MV-4-11 (cell line): ENCODE measurements at regions not wholly inside any gene's neighbourhood (a gene's known extent, or its start where the extent isn't known, plus 50 kb on each side); places are given as distances from the start of the nearest gene placed in this dataset.

ENCODE experiments used
- DNase-seq: peaks from one replicate; lab custom pipeline; 2025; lab: John Stamatoyannopoulos, UW

DNA sequence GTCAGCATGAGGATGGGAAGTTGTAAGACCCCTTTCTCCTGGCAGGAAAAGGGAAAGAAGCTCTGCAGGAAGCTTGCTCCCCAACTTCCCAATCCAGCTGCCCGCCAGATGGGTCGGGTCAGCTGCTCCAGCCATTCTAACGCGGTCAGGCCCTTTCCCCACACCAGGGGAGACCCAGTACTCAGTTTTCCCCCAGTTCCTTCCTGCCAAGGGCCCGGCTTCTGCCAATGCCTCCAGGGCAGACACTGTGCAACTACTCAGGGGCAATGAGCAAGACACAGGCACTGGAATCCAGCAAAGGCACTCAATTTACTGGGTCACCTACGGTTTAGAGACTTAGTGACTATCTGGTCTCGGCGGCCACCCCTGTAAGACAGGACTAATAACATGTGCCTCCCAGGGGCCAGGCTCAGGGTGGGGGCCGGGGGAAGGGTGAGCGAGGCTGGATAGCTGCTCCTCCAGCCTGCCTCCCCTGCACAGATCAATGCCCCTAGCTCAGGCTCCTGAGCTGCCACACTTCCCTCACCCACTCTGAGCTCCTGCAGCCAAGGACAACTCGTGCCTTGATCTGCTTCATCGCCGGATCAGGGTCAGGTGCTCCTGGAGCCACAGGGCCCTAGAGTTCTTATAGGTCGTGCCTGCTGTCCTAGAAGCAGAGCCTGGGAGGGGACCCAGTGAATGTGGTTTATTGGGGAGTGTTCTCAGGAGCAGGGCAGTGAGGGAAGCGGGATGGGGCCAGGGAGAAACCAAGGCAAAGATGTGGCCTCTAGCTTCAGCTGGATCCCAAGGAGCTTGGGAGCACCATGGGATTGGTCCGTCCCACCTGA lies 171.1 kb downstream of the ZFP36L2 start:
- no peak for DNase-seq

DNA sequence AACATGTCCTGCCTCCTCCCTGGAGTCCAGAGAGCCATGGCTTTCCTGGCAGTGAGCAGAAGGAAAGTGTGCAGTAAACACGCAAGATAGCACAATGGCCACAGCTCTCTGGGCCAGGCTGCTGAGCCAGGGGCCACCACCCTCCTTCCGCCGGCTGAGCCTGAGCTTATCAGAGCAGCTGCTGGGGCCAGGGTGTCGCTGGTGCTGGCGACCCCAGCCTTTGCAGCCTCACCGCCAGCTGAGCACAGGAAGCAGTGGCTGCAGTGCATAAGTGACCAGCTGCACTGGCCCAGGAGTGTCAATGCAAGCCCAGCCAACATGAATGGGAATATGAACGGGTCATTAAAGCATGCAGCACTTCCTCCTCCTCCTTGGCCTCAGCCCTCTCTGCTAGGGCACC lies 172.0 kb downstream of the ZFP36L2 start:
- peak; percentile 14 for DNase-seq

DNA sequence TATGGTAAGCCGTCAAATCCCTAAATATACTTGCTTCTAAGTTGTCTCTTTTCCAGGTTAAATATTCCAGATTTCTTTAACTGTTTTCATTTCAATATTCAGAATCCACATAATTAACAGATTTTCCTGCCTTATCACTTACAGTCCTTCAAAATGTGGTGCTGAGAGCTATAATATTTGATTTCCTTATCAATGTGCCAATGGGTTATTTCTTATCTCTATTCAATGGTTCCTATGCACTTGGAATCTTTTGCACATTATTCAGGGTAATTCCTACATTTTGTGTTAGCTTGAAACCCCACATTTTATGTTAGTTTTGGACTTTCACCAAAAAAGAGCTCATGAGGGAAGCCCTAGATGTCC lies 173.5 kb downstream of the ZFP36L2 start:
- DNase-seq, result no peak

DNA sequence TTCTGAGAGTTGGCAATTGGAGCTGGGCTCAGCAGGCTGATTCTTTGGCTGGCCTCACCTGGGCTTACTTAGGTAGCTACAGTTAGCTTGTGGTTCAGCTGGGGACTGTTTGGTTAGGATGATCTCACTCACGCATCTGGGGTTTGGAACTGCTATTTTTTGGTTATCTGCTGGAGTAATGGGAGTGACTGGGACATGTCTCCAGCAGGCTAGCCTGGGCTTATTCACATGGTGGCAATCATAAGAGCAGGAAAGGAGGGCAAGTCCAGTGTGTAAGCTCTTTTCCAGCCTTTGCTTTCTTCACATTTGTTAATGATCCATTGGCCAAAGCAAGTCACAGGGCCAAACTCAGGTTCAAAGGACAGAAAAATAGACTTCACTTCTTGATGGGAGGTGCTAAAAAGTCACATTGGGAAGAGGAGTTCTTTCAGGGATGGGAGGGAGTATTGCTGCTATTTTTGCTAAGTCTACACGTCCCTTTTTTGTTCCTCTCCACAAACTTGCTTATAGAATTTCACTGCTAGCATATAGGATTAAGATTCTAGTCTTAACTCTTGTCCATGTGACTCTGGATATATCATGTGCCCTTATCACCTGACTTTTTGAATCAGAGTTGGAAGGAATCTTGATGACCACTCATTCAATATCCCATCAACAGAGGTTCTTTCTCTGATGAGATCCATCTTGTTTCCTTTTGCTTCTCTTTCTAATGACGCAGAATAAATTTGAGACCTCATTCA lies 174.0 kb downstream of the ZFP36L2 start:
- DNase-seq, result no peak

DNA sequence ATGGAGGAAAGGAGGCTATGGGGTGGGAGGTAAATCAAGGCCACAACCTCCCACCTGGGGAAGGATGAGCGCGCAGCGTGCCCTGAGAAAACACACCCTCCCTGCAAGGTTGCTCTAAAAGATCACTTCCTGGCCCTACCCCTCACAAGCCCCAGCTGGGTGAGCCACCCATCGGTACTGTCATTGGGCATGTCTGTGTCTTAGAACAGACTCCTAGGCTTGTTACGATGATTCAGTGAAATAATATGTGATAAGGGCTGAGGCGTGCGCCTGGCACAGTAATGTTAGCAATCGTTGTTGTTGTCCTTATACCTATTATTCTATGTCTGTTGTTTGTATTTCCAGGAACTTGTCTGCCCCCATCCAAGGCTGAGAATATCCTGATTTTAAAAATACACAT lies 175.1 kb downstream of the ZFP36L2 start:
- DNase-seq, result no peak

DNA sequence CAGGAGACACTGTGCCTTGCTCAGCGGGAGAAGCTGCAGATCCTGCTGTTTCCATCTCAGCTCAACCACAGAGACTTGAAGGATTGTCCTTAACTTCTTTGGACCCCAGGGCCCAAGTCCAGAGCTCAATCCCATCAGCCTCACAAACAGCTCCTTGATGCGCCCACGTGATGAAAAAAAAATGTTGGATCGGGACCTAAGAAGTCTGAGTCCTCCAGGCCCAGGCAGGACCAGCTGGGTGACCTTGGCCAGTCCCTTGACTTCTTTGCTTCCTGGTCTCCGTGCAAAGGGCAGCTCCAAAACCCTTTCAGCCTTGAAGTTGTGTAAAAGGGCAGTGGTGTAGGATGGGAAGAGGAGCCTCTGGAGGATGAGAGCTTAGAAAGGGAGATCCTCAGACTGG lies 175.5 kb downstream of the ZFP36L2 start:
- DNase-seq, result no peak

DNA sequence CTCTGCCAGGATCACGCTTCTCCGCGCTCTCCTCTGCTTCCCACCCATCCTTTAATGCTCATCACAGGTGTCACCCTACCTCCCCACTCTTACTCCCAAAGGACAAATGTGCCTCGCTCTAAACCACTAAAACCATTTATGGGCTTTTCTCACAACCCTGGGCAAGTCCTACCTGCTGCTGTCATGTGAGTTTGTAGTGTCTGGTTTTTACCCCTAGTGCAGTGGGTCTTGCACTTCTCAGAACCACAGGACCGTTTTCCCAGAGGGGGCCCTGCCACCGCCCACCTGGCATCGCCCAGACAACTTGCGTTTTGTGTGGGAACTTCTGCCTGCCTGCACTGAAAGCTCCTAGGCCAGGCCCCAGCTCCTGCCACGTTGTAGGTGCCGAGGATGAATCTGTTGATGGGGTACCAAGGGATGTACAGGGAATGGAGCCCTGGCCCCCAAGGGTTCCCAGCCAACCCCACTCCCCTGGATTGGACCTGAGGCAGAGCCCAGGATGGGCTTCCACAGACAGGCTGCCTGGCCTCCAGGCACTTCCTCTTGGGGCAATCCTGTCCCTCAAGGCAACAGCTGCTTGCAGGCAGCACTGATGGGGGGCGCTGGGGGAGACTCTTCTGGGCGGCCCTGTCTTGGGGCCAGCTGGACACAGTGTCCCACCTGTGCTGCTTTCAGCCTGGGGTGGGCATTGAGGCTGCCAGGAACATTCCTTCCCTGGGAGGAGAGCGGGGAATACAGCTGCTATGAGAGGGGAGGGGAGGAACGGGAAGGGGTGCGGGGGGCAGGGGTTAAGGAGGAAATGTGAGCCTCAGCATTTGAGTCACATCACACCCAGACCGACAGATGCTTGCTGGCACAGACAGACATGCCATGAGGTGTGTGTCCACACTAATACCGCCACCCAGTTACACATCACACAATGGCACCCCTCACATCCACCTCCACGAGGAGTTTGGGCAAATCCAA lies 176.3 kb downstream of the ZFP36L2 start:
- no peak for DNase-seq

DNA sequence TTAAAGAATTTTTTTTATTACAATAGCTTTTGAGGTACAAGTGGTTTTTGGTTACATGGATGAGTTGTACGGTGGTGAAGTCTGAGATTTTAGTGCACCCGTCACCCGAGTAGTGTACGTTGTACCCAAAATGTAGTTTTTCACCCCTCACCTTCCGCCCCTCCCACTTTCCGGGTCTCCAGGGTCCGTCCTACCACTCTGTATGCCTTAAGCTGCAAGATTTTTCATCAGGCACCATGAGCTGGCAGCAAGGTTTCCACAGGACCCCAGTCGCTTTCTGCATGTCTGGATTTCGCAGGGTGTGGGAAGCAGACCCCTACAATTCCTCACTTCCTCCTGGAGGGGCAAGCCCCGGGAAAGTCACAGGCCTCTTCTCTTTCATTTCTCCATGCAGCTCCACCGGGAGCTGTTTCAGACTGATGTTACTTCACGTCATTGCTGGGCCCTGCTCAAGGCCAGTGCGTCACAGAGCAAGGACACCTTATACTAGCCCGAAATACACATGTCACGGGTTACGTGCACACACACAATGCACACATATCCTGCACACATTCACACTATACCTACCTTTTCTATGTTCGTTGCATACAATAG lies 179.1 kb downstream of the ZFP36L2 start:
- DNase-seq, result no peak

DNA sequence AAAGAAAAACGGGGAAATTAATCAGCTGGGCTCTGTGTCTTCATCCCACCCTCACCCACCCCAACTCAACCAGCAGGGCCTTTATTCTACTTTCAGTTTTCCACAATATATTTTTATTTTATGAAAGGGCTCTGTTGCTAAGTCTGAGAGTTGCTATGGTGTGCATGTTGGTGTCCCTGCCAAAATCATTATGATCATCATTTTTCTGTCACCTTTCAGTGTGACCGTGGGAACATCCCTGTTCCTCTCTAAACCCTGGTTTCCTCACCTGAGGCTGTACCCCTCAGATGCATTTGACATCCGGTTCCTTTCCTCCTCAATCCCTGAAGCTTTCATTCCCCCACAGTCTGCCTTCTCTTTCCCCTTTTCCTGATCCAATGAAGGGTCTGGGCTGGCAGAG lies 180.5 kb downstream of the ZFP36L2 start:
- no peak for DNase-seq

DNA sequence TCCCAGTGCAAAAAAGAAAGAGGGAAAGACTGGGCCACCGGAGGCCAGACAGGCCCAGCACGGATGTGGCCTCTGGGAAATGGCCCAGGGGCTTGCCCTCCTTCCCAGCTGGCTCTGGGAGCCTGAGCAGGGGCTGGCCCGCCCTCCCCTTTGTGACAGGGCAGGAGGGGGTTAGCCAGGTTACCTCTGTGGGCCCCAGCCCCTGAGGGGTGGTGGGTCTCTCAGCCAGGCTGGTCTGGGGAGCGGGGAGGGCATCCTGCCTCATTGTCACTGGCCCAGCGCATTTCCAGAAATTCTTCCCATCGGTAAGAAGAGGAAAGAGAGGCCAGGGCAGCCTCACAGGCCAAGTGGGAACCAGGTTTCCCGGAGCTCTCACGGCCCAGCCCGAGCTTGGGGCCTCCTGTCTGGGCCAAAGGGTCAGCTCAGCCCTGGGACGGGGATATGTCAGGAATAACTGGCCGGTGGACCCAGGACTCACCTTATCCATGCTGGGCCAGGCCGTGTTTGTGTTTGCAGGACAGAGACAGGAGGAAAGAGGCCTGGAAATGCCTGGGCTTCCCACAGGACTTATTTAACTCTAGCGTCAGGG lies 182.2 kb downstream of the ZFP36L2 start:
- DNase-seq, result no peak

DNA sequence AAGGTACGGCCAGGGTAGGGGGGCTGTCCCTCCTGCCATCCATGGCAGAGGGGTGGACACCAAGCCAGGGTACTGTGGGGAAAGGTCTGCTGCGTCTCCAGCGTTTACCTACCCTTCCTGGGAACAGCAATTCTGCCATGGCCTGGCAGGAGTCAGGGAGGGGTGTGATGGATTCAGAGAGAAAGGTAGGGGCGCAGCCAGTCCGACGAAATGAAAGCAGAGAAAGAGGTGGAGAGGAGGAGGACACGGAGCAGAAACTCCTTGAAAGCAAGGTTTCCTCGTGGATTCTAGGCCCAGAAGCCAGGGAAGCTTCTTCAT lies 182.9 kb downstream of the ZFP36L2 start:
- no peak for DNase-seq

DNA sequence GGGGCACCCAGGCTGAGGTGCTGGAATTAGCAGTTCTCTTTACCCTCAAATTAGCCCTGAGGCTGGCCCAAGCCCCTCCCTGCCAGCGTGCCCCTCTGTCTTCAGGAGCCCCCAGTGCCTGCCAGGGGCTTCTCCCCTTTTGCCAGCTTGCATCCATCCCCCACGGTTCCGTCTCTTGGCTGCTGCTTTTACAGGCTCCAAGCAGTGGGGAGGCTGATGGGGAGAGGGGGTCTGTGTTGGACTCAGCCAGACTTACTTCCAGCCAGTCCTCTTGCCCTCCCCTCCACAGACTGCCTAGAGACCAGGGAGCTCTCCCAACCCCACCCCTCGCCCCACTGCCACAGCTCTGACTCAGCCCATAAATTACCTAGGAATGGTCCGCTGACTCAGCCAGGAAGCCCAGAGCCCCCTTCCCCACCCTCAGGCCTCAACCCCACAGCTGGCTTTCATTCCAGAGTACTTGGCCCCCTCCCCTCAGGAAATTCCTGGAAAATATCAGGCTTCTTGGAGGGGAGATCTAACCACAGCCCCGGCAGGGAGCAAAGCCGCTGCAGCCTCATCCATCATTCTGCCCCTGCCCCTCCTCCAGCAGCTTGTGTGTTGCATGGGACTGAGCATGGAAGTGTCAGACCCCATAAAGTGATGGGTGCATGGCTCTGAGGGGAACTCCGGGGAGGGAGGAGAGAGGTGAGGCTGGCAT lies 184.6 kb downstream of the ZFP36L2 start:
- DNase-seq, result peak; percentile 19

DNA sequence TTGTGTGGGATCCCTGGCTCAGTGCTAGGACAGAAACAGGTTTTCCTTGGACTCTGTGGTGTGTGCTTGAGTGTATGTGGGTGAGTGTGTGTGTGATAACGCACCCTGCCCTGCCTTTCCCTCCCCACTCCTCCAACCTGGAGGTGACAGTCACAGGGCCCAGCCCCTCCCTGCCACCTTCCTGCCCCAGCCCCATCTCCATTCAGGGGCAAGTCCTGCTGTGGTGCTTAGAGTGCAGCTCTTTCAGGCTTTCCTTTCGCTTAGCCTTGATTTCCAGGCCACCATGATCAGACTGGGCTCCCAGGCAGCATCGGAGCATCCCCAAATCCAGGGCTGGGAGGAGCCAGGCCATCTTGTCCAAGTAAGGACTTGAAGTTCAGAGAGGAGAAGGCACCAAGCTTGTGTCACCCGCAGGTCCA lies 185.2 kb downstream of the ZFP36L2 start:
- DNase-seq, result no peak

DNA sequence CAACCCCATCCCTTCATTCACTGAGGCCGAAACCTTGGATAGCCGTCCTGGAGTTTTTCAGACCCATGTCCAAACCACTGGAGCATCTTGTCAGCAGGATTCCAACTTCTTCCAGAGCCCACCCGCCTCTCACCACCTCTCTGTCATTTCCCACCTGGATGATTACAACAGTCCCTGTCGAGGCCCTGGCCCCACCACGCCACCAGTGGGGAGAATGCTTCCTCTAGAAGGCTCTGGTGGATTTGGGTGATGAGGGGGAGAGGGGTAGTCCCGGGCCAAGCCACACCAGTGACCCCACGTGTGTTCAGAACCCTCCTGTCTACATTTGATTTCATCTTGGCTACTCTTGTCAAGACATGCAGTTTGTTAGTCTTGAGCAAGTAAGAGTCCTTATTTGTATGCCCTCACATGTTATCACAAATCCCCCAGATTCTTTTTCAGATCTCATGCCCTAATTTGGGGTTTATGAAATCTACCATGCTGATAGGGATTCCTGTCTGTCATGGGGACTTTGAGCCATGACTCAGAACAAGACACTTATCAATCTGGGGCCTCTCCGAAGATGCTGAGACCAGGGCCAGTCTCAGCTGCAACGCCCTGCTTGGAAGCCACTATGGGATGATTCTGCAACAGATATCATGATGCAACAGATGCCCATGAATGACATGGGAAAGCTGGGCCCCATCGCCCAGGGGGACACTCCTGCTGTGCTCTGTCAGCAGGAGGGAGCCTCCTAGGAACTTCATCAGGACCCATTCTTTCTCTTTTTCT lies 186.1 kb downstream of the ZFP36L2 start:
- DNase-seq, result peak; percentile 38

DNA sequence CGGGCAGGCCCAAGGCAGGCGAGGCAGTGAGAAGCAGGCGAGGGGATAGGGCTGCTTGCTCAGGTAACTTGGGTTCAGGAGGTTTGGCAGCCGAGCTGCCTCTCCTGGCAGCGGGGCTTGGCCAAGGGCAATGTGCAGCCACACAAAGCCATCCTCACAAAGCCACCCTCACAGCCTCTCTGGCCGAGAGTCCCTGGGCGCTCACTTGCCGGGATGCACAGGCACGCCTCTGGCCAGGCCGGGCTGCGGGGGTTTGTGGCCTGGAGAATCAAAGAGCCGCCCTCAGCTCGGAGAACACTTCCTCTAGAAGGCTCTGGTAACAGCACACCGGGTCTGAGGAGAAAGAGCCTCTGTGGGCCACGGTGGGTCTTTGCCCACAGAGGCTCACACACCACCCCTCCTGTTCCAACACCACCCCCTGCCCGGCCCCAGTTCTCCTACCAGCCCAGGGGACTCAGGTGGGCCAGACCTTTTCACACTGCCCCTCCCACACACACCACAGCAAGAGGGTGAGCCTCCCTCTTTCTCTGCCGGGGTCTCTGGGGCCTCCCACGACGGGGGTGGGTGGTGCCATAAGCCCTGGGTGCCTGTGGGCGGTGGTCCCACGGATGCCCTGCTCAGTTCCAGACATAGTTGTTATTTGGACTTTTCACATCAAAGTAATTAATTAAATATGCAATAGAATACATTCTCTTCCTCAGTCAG lies 186.9 kb downstream of the ZFP36L2 start:
- no peak for DNase-seq

DNA sequence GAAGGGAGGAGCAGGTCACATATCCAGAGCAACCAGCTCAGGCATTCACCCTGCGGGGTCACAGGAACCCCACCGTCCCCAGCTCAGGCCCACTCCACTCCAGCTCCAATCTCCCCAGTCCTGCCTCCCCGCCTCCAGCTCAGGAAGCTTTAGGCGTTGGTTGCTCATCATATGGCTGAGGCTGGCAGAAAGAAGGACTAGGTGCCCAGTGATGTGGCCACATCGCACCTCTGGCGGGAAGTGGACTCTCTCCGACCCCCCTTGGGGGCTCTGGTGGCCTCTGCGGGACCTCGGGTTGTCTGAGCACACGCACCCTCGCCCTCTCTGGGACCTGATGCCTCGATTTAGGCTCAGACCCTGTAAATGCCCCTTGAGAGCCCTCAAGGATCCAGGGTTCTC lies 187.7 kb downstream of the ZFP36L2 start:
- no peak for DNase-seq

DNA sequence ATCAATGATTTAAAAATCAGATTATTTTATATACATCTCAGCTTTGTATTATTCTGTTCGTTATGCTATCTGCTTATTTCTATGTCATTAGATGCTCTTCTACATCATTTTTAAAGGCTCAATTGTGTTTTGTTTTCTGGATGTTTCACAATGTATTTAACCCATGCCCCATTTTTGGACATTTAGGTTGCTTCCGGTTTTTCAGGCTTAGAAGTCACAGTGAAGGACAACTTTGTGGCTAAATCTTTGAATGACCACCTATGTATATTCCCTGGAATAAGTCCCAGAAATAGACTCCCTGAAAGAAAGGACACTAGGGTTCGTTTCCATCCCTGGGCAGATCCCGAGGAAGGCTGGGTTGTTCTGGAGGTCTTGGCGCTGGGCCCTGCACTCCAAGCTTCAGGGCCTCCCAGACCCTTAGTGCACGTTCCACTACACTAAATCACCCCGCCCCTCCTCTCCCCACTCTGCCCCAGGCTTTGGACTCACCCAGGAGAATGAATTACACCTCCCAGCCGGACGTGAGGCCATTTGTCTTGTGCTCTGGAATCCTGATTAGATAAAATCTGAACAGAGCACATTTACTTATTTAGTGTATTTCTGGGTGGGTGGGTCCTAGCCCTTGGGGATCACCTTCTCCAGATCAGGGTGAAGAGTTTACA lies 188.2 kb downstream of the ZFP36L2 start:
- DNase-seq, result no peak

DNA sequence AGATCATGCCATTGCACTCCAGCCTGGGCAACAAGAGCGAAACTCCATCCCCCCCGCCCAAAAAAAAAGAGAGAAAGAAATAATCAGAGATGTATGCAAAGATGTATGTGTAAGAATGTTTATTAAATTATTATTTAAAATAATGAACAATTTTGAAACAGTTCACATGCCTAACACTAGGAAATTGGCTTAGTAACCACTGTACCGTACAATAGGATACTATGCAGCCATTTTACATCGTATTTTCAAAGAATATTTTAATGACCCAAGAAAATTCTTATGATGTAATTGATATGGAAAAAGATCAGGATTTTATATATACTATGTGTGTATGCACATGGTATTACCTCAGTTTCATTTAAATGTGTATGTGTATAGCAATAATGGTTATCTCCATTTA lies 190.5 kb downstream of the ZFP36L2 start:
- no peak for DNase-seq

DNA sequence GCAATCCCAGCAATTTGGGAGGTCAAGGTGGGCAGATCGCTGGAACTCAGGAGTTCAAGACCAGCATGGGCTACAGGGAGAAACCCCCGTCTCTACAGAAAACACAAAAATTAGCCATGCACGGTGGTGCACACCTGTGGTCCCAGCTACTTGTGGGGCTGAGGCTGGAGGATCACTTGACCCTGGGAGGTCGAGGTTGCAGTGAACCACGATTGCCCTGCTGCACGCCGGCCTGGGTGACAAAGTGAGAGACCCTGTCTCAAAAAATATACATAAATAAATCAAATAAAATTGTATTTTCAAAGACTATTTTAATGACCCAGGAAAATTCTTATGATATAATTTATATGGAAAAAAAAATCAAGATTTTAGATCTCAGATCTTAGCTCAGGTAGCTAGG lies 191.5 kb downstream of the ZFP36L2 start:
- no peak for DNase-seq
